ENCODE measurements at regions not wholly inside any gene's neighbourhood (a gene's known extent, or its start where the extent isn't known, plus 50 kb on each side); places are given as distances from the start of the nearest gene placed in this dataset.

GRCh38 chr12:105836242-105836622 is 302.5 kb downstream of the NUAK1 start:
- ChIA-PET RAD21 (ENCODE audit: unreplicated experiment) (no interaction called here), POLR2A (interaction anchor here (0.6 kb wide), 1 partner anchor 18 kb away, joined by 3 read pairs; no protein-coding TSS in a partner anchor), SMC1A (ENCODE audit: uncharacterized antibody, unreplicated experiment) (no interaction called here), CTCF (no interaction called here)
- BruUV-seq (replicated peaks): no TSS peak
- no peak for DNase-seq (ENCODE audit: low read depth, low spot score)
- intact Hi-C loops (cut with micrococcal nuclease; ENCODE audit: unreplicated experiment): no loop called here
- Histone ChIP-seq H3K27me3 (replicated peaks in 1 of 2; ENCODE audit: control insufficient read depth in 2 of 2, insufficient read depth in 2 of 2, low read length in 1 of 2) (no peaks in the 10 kb centered on the region), H3K9ac (ENCODE audit: control insufficient read depth, insufficient read depth, low read length) (no peak overlapping the region), H3K4me3 (no peak overlapping the region), H2AFZ (ENCODE audit: control insufficient read depth, low read depth, low read length) (no peak overlapping the region), H3K4me2 (ENCODE audit: control insufficient read depth, insufficient read depth) (no peak overlapping the region), H3K27ac (ENCODE audit: control insufficient read depth, insufficient read depth) (no peak overlapping the region), H4K20me1 (ENCODE audit: control insufficient read depth, insufficient read depth) (no peaks in the 10 kb centered on the region), H3K9me3 (replicated peaks; ENCODE audit: control insufficient read depth, insufficient read depth, low read length) (no peaks in the 10 kb centered on the region), H3K36me3 (ENCODE audit: control insufficient read depth in 2 of 2, insufficient read depth in 2 of 2, low read length in 1 of 2) (no peaks in the 10 kb centered on the region), H3K79me2 (ENCODE audit: control insufficient read depth, insufficient read depth, low read length) (no peaks in the 10 kb centered on the region), H3K4me1 (ENCODE audit: control insufficient read depth, insufficient read depth, low read length) (no peaks in the 10 kb centered on the region)
- no peak for ATAC-seq
- no peak for FAIRE-seq
- in situ Hi-C loops (cut with MboI): no loop called here
- 21% methylated on average over 2 of the region's 2 CpGs for WGBS (ENCODE audit: insufficient coverage, insufficient replicate concordance, low lambda C conversion rate, missing lambda C conversion rate)
- no peak for TF ChIP-seq CBX5 (IDR thresholded peaks at IDR 0.05; ENCODE audit: low read depth)
- TF ChIP-seq SMAD5 (IDR thresholded peaks at IDR 0.05; ENCODE audit: low read depth): no peak
- TF ChIP-seq, protein P1, sequence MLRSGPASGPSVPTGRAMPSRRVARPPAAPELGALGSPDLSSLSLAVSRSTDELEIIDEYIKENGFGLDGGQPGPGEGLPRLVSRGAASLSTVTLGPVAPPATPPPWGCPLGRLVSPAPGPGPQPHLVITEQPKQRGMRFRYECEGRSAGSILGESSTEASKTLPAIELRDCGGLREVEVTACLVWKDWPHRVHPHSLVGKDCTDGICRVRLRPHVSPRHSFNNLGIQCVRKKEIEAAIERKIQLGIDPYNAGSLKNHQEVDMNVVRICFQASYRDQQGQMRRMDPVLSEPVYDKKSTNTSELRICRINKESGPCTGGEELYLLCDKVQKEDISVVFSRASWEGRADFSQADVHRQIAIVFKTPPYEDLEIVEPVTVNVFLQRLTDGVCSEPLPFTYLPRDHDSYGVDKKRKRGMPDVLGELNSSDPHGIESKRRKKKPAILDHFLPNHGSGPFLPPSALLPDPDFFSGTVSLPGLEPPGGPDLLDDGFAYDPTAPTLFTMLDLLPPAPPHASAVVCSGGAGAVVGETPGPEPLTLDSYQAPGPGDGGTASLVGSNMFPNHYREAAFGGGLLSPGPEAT (IDR thresholded peaks at IDR 0.05; ENCODE audit: low read depth): no peak
- TF ChIP-seq HDAC6 (IDR thresholded peaks at IDR 0.05; ENCODE audit: unreplicated experiment): no peak
- TF ChIP-seq POLR2AphosphoS2 (IDR thresholded peaks at IDR 0.05; ENCODE audit: low read depth, low read length): no peak

DNA sequence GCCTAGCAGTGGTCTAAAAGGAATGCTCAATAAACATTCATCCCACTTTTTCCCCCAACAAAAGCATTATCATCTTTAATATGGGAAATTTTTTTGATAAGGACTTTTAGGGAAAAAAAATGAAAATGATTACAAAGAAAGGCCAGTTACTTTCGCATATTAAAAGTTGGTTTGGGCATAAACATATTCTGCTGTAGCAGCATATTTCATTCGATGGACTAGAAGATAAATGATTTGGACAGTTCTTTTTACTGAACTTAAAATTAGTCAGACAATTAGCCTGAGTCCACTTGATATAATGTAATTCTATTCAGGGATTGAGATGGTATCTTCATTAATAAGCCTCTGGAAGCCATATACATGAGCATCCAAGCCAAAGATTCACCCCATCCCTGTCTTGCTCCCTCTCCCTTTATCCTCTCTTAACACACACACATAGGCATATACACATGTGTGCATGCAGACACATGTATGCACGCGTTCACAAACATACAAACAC is 299.1 kb downstream of the NUAK1 start:
- RAD21 ChIA-PET (ENCODE audit: unreplicated experiment): no interaction called here
- H3K4me2 ChIP-seq (ENCODE audit: control insufficient read depth, insufficient read depth): no peak overlapping the region
- POLR2A ChIA-PET: no interaction called here

More for the DNA sequence above, 299.1 kb downstream of the NUAK1 start:
- Histone ChIP-seq H3K4me3 (no peak overlapping the region), H3K9ac (ENCODE audit: control insufficient read depth, insufficient read depth, low read length) (no peak overlapping the region), H3K36me3 (ENCODE audit: control insufficient read depth in 2 of 2, insufficient read depth in 2 of 2, low read length in 1 of 2) (no peaks in the 10 kb centered on the region), H4K20me1 (ENCODE audit: control insufficient read depth, insufficient read depth) (no peaks in the 10 kb centered on the region), H3K79me2 (ENCODE audit: control insufficient read depth, insufficient read depth, low read length) (no peaks in the 10 kb centered on the region), H2AFZ (ENCODE audit: control insufficient read depth, low read depth, low read length) (no peak overlapping the region), H3K4me1 (ENCODE audit: control insufficient read depth, insufficient read depth, low read length) (no peaks in the 10 kb centered on the region), H3K9me3 (replicated peaks; ENCODE audit: control insufficient read depth, insufficient read depth, low read length) (no peaks in the 10 kb centered on the region), H3K27ac (ENCODE audit: control insufficient read depth, insufficient read depth) (no peak overlapping the region), H3K27me3 (replicated peaks in 1 of 2; ENCODE audit: control insufficient read depth in 2 of 2, insufficient read depth in 2 of 2, low read length in 1 of 2) (peaks cover 0 to 2% of the 10 kb centered on the region in 2 experiments; a peak in 2 of 4 replicates)
- no TSS peak for BruUV-seq (replicated peaks)
- no peak for TF ChIP-seq MLLT1 (IDR thresholded peaks at IDR 0.05)
- TF ChIP-seq CREB1 (IDR thresholded peaks at IDR 0.05; ENCODE audit: low read depth): no peak
- TF ChIP-seq MEF2A (IDR thresholded peaks at IDR 0.05; ENCODE audit: insufficient read depth, low read depth, low read length): no peak
- SMC1A ChIA-PET (ENCODE audit: uncharacterized antibody, unreplicated experiment): no interaction called here
- 51% methylated on average over 4 of the region's 4 CpGs for WGBS (ENCODE audit: insufficient coverage, insufficient replicate concordance, low lambda C conversion rate, missing lambda C conversion rate)
- CTCF ChIA-PET: no interaction called here
- ATAC-seq (no peak), FAIRE-seq (no peak), DNase-seq (ENCODE audit: low read depth, low spot score) (no peak)
- intact Hi-C loops (cut with micrococcal nuclease; ENCODE audit: unreplicated experiment) (no loop called here), in situ Hi-C loops (cut with MboI) (no loop called here)
